Activated CD8-positive, alpha-beta memory T cell treated with anti-CD3 and anti-CD28 coated beads for 24 hours (primary cell): ENCODE measurements at regions not wholly inside any gene's neighbourhood (a gene's known extent, or its start where the extent isn't known, plus 50 kb on each side); places are given as distances from the start of the nearest gene placed in this dataset.
"Not testable (repeated sequence)": the region's sequence is repeated elsewhere in the genome, so short reads cannot be mapped to it uniquely, and the experiment has no call there.

Experiments
- DNase-seq: peaks from one replicate; pipeline ENCODE4 v3.0.0-alpha.2; 2020

GRCh38 chr1:149229813-149230212 lies 126.5 kb upstream of the NBPF9 start:
- DNase-seq, result not testable (repeated sequence)

DNA sequence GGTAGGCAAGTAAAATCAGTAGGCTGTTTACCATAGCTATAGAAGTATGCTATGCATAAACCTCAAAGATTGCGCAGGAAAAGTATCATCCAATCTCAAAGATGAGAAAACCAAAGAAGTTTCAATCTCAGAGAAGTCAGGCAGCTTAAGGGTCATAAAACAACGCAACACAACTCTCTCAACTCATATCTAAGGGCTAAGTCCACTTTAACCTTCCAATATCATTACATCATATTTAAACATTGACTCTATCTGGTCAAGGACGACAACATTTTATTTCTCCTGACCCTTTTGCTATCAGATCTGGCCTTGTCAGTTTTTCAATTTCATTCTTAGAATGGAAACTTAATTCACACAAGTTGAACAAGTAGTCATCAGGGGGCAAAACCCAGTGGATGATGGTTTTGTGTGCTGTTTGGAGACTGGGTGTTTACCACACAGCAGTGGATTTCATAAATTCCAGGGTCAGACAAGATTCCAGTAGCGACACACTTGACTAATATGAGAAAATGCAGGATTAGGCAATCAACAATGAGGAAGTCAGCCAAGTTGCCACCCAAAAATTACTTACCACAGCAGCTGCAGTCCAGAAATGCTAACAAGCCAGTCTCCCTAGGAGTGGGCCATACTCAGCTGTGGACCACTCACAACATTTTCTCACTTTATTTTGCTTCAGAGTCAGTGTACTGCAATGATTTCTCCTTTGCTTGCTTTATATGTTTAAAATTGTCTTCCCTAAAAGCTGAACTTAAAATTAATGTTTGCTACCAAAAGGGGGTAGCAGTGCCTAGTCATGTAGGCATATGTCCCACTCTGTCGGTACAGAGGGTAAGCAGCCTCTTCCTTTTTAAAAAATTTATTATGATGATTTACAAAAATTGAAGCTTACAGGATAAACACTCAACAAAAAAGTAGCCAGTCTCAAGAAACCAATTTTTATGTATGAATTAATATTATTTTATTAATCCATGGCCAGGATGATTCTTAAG lies 131.9 kb upstream of the NBPF9 start:
- DNase-seq, result not testable (repeated sequence)

DNA sequence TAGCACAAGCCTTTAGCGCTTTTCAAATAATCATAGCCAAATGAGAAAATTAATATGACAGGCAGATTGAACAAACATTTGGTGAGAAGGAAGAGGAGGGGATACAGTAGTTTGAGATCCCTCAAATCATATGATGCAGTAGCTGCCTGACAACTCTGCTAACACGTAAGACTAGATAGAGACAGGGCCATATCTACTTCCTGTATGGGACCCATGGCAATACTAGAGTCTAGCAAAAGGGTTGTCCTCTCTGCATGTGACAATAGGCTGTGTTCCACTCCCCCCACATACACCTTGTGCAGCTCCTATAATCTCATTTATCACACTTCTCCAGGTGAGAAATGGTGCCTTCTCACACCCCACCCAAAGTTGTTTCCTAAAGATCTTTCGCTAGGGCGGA lies 134.2 kb upstream of the NBPF9 start:
- not testable (repeated sequence) for DNase-seq

GRCh38 chr1:149239897-149240508 lies 136.7 kb upstream of the NBPF9 start:
- not testable (repeated sequence) for DNase-seq

- DNase-seq, result not testable (repeated sequence)
Observed at GRCh38 chr1:149240530-149240929, 137.2 kb upstream of the NBPF9 start.

DNA sequence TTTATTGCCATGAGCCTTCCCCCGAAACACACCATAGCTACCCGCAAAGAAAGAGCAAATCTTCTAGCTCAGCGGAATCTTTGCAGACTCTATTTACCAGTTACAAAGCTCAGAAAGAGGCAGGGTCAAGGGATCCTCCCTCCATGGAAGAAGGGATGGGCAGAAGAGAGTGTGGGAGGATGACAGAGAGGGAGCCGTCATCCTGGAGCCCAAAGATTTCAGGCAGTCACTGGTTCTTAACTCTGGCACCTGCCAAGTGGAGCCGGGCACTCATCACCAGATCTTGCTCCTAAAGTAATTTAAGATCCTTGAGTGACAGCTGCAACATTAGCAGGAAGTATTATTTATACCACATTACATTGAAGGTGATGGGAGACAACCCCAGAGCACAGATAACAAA lies 137.9 kb upstream of the NBPF9 start:
- DNase-seq, result not testable (repeated sequence)

- DNase-seq, result not testable (repeated sequence)
Observed at GRCh38 chr1:149243572-149243971, 140.2 kb upstream of the NBPF9 start.

DNA sequence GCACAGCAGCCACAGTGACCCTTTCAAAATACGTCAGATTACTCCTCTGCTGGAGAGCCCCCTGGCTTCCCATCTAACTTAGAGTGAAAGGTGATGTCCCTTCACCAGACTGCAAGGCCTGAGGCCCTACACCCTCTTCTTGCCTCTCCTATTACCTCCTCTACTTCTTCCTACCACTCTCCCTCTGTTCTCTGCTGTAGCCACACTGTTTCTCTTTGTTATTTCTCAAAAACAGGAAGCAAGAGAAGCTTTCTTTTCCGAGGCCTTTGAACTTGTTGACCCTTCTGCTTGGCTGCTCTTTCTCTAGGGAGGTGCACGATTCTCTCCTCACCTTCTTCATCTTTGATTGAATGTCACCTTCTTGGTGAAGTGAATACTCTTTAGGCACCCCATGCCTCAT lies 141.3 kb upstream of the NBPF9 start:
- not testable (repeated sequence) for DNase-seq

- not testable (repeated sequence) for DNase-seq
Observed at GRCh38 chr1:149246212-149246611, 142.9 kb upstream of the NBPF9 start.

- not testable (repeated sequence) for DNase-seq
Observed at GRCh38 chr1:149248610-149249009, 145.3 kb upstream of the NBPF9 start.

GRCh38 chr1:149249850-149250467 lies 146.6 kb upstream of the NBPF9 start:
- not testable (repeated sequence) for DNase-seq

DNA sequence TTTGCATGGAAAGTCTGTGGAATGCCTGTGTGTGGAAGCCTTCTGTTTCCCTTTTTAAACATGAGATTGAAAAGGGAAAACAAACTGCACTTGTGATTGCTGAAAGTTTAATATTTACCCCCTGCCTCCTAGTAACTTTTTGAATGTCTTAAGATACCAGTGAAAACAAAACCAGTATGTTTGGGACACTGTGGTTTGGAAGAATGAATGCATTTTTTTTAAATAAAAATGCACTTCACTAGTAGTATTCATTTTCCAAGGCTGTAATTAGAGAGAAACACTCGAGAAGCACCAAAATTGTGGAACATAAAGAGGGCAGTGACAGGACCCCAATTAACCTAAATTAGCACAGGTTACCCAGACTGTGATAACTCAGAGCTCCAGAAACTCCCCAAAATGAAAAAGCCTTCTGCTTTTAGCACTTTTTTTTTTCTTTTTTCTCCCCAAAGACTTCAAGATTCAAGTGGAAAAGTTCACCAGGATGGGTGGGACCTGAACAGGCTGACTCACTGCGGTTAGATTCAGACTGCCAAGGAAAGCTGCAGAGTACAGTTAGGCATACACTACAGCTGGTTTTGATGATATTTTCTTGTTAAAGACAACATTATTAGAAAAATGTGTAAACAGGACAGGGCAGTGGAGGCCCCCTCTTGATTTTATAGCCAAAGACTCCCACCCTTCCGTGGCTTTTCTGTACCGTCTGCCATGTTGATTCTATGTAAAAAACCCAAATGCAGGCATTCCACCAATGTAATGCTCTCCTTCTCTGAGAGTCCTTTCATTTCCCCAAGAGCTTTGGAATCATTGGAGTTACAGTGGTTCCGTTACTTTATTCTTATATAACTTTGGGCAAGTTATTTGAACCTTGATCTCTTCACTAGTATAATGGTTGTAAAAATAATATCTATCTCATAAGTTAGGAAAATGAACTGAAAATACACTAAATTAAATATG lies 151.8 kb upstream of the NBPF9 start:
- DNase-seq, result not testable (repeated sequence)

- not testable (repeated sequence) for DNase-seq
Observed at GRCh38 chr1:149260284-149260683, 156.9 kb upstream of the NBPF9 start.

DNA sequence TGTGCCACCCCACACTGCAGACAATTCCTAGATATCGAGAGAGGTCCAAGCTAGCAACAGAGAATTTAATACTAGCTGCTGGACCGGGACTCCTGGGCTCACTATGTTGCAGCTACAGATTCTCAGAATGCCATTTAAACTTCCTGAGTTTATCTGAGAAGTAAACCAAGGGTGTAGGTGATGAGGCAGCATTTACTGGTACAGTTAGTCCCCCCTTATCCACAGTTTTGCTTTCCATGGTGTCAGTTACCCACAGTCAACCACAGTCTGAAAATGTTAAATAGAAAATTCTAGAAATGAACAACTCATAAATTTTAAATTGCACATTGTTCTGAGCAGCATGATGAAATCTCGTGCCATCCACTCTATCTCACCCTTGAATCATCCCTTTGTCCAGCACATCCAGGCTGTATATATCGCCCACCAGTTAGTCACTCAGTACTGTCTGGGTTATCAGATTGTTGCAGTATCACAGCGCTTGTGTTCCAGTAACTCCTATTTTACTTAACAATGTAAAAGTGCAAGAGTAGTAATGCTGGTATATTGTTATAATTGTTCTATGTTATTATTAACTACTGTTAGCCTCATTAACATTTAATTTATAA lies 157.5 kb upstream of the NBPF9 start:
- not testable (repeated sequence) for DNase-seq

- DNase-seq, result not testable (repeated sequence)
Observed at GRCh38 chr1:149267287-149267686, 163.9 kb upstream of the NBPF9 start.

DNA sequence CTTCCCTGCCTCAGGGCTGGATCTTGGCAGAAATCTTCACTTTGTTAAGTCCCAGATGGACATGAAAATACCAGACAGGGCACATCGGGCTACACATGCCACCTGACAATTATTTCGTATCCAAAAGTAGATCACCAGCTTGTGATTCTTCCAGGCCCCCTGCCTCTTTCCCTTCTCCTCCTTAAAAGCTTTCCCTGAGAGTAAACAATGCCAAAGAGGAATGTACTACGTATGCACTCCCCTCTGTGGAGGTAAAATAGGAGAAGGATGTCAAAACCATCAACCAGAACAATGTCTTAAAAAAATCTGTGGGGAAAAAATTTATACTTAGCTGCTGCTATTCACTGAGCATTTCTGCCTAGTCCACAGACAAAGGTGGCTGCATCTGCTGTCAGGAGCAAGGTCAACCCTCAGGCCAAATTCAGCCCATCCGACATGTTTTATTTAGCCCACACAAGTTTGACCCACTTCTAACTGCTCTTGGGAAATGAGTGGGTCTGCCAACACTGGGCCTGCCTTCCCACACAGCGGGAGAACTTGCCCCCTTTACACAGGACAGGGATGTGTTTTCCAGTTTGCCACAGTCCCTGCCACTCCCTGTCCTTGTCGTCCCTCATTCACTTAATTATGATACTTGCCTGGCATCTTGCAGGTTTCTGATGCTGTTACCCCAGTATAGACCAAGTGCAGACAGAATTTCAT lies 165.8 kb upstream of the NBPF9 start:
- DNase-seq, result not testable (repeated sequence)

GRCh38 chr1:149269833-149270232 lies 166.5 kb upstream of the NBPF9 start:
- not testable (repeated sequence) for DNase-seq

- DNase-seq, result not testable (repeated sequence)
Observed at GRCh38 chr1:149274493-149274892, 171.1 kb upstream of the NBPF9 start.

GRCh38 chr1:149275802-149276201 lies 172.5 kb upstream of the NBPF9 start:
- DNase-seq, result not testable (repeated sequence)

GRCh38 chr1:149276496-149276895 lies 173.1 kb upstream of the NBPF9 start:
- not testable (repeated sequence) for DNase-seq

DNA sequence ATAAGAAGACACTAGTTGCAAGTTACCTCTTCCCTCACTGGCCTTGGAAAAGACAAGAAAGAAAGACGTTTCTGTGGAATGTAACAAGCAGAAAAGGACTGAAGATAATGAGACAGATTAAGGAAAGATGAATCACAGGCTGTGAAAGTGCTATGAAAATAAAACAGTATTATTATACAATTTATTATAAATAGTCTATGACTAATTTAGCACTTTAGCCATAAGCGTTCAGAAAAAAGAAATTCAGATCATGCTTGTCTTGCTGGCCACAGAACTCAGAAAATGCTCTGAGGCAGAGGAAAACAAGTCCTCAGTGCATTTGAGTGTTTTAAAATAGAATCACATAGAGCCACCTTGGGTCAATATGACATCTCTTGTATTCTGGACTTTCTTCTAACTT lies 174.8 kb upstream of the NBPF9 start:
- DNase-seq, result not testable (repeated sequence)
